CD14-positive monocyte (primary cell): ENCODE measurements at regions not wholly inside any gene's neighbourhood (a gene's known extent, or its start where the extent isn't known, plus 50 kb on each side); places are given as distances from the start of the nearest gene placed in this dataset.

Experiments
- DNase-seq, 3 donors: peaks; one replicate each; pipeline ENCODE4 v3.0.0-alpha.2; 2011 to 2022
- H2AFZ ChIP-seq: 2 replicates; pipeline ENCODE4 v1.6.0; 2012; ENCODE audit warnings: mild to moderate bottlenecking, low read depth, low read length, inconsistent platforms; ENCODE audit not compliant: insufficient read depth, poor library complexity, severe bottlenecking
- H3K27ac ChIP-seq, 2 donors: 1 replicate in 1 of 2; 2 replicates in 1 of 2; pipeline ENCODE4 v1.5.1; 2012 to 2013; ENCODE audit warnings: low read length in 2 of 2, control low read depth in 1 of 2, inconsistent platforms in 1 of 2, low read depth in 1 of 2, mild to moderate bottlenecking in 1 of 2
- H3K27me3 ChIP-seq, 2 donors: one replicate each; pipeline versions ENCODE4 v1.6.0 to v1.6.1; 2011 to 2013; ENCODE audit warnings: low read length in 2 of 2; ENCODE audit not compliant: control insufficient read depth in 2 of 2, insufficient read depth in 2 of 2
- H3K36me3 ChIP-seq, 2 donors: replicated peaks in 1 of 2; 1 replicate in 1 of 2; 2 replicates in 1 of 2; pipeline versions ENCODE4 v1.5.1 to v1.6.1; 2012 to 2013; ENCODE audit warnings: low read length in 2 of 2, control low read depth in 1 of 2, inconsistent platforms in 1 of 2, mild to moderate bottlenecking in 1 of 2; ENCODE audit not compliant: insufficient read depth in 2 of 2, control insufficient read depth in 1 of 2
- H3K4me1 ChIP-seq, 2 donors: 1 replicate in 1 of 2; 2 replicates in 1 of 2; pipeline versions ENCODE4 v1.5.1 to v1.6.1; 2012 to 2013; ENCODE audit warnings: low read length in 2 of 2, control low read depth in 1 of 2, inconsistent platforms in 1 of 2, mild to moderate bottlenecking in 1 of 2, moderate library complexity in 1 of 2; ENCODE audit not compliant: insufficient read depth in 2 of 2, control insufficient read depth in 1 of 2
- H3K4me2 ChIP-seq: replicated peaks from 2 replicates; pipeline ENCODE3; 2012; ENCODE audit warnings: low read length, moderate library complexity, mild to moderate bottlenecking; ENCODE audit not compliant: poor library complexity, severe bottlenecking; ENCODE audit errors: extremely low read depth
- H3K4me3 ChIP-seq, 3 experiments: fragments of 200-600 bp in 1 of 3; sonication (generic) in 1 of 3; replicated peaks in 1 of 3; 1 replicate in 2 of 3; 2 replicates in 1 of 3; pipeline ENCODE4 v1.5.1; 2011 to 2013; ENCODE audit warnings: low read length in 3 of 3, mild to moderate bottlenecking in 3 of 3, control low read depth in 2 of 3, low read depth in 2 of 3, inconsistent platforms in 1 of 3, moderate library complexity in 1 of 3
- H3K79me2 ChIP-seq: 2 replicates; pipeline ENCODE4 v1.6.0; 2012; ENCODE audit warnings: mild to moderate bottlenecking, control low read depth, inconsistent platforms, low read length, moderate library complexity; ENCODE audit not compliant: insufficient read depth
- H3K9ac ChIP-seq: 2 replicates; pipeline ENCODE4 v1.6.0; 2017; ENCODE audit warnings: low read length, mild to moderate bottlenecking; ENCODE audit not compliant: insufficient read depth, poor library complexity, severe bottlenecking
- H3K9me3 ChIP-seq, 2 donors: replicated peaks in 1 of 2; 1 replicate in 1 of 2; 2 replicates in 1 of 2; pipeline versions ENCODE4 v1.5.1 to v1.6.1; 2012 to 2013; ENCODE audit warnings: low read length in 2 of 2, control low read depth in 1 of 2; ENCODE audit not compliant: control insufficient read depth in 1 of 2, insufficient read depth in 1 of 2
- H4K20me1 ChIP-seq: 2 replicates; pipeline ENCODE4 v1.6.0; 2012; ENCODE audit warnings: mild to moderate bottlenecking, low read length, control low read depth, moderate library complexity; ENCODE audit not compliant: insufficient read depth
- H3K27ac Mint-ChIP-seq, 7 donors: one replicate each; pipeline ENCODE4 v1.8.0; 2020; ENCODE audit warnings: mild to moderate bottlenecking in 7 of 7, mixed read lengths in 7 of 7, moderate library complexity in 6 of 7, inconsistent platforms in 2 of 7
- H3K27me3 Mint-ChIP-seq, 3 donors: one replicate each; pipeline ENCODE4 v1.8.0; 2021 to 2022; ENCODE audit warnings: low read depth in 3 of 3, mild to moderate bottlenecking in 3 of 3, mixed read lengths in 3 of 3, moderate library complexity in 3 of 3, inconsistent platforms in 1 of 3
- H3K36me3 Mint-ChIP-seq, 2 donors: one replicate each; pipeline ENCODE4 v1.8.0; 2020; ENCODE audit warnings: mixed read lengths in 2 of 2, inconsistent platforms in 1 of 2, mild to moderate bottlenecking in 1 of 2
- H3K4me1 Mint-ChIP-seq: one replicate; pipeline ENCODE4 v1.8.0; 2020; ENCODE audit warnings: mild to moderate bottlenecking, mixed read lengths
- H3K4me3 Mint-ChIP-seq, 2 donors: one replicate each; pipeline ENCODE4 v1.8.0; 2020; ENCODE audit warnings: mild to moderate bottlenecking in 2 of 2, mixed read lengths in 2 of 2, moderate library complexity in 1 of 2
- H3K9me3 Mint-ChIP-seq, 7 donors: one replicate each; pipeline ENCODE4 v1.8.0; 2020 to 2022; ENCODE audit warnings: mixed read lengths in 7 of 7, mild to moderate bottlenecking in 6 of 7, moderate library complexity in 6 of 7, inconsistent platforms in 2 of 7
- WGBS: methylation state at CpG from one replicate; pipeline ENCODE4 v1.1.5; 2013; ENCODE audit warnings: missing lambda C conversion rate; ENCODE audit not compliant: insufficient coverage; 5-methylcytosine and 5-hydroxymethylcytosine counted together
- intact Hi-C, 2 donors: fragments of 100-400 bp; cut with micrococcal nuclease; formaldehyde crosslinking; loops; one replicate each; pipeline versions ENCODE4 v1.15.0 to v1.15.1; 2023
- TF ChIP-seq, protein P1 (sequence below): fragments of 200-600 bp; IDR thresholded peaks from one replicate; pipeline ENCODE4 v1.8.0; 2022; ENCODE audit warnings: antibody characterized with exemption, mild to moderate bottlenecking

DNA sequence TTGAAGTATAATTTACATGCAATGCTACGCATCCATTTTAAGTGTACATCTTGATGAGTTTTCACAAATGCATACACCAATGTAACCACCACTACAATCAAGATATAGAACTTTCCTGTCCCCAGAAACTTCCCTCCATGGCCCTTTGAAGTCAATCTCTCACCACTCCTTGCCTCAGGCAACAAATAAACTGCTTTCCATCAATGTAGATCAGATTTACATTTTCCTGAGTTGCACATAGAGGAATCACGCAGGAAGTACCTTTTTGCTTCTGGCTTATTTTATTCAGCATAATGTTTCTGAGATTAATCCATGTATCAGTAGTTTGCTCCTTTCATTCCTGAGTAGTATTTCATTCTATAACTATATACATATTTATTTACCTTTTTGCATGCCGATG lies 59.6 kb upstream of the NNAT start:
- Mint-ChIP-seq H3K4me3 (no peak overlapping the region), H3K27ac (no peak overlapping the region), H3K4me1 (no peaks in the 10 kb centered on the region), H3K27me3 (peaks cover 8 to 15% (median 11%) of the 10 kb centered on the region in 3 donors), H3K9me3 (peaks cover 13 to 39% (median 29%) of the 10 kb centered on the region in 7 donors), H3K36me3 (no peaks in the 10 kb centered on the region)
- no peak overlapping the region for H3K4me2 ChIP-seq
- TF ChIP-seq, protein P1, sequence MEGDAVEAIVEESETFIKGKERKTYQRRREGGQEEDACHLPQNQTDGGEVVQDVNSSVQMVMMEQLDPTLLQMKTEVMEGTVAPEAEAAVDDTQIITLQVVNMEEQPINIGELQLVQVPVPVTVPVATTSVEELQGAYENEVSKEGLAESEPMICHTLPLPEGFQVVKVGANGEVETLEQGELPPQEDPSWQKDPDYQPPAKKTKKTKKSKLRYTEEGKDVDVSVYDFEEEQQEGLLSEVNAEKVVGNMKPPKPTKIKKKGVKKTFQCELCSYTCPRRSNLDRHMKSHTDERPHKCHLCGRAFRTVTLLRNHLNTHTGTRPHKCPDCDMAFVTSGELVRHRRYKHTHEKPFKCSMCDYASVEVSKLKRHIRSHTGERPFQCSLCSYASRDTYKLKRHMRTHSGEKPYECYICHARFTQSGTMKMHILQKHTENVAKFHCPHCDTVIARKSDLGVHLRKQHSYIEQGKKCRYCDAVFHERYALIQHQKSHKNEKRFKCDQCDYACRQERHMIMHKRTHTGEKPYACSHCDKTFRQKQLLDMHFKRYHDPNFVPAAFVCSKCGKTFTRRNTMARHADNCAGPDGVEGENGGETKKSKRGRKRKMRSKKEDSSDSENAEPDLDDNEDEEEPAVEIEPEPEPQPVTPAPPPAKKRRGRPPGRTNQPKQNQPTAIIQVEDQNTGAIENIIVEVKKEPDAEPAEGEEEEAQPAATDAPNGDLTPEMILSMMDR, result no peak
- no peaks in the 10 kb centered on the region for H4K20me1 ChIP-seq
- H3K36me3 ChIP-seq, result no peaks in the 10 kb centered on the region
- H3K4me1 ChIP-seq, result no peaks in the 10 kb centered on the region
- H3K9me3 ChIP-seq, result peaks cover 0 to 21% of the 10 kb centered on the region in 2 donors
- peaks cover 0 to 3% of the 10 kb centered on the region in 2 donors for H3K27me3 ChIP-seq
- no peak for DNase-seq
- H3K79me2 ChIP-seq, result no peaks in the 10 kb centered on the region
- no peak overlapping the region for H3K9ac ChIP-seq
- no peak overlapping the region for H3K27ac ChIP-seq
- no CpG with 5 or more reads among the region's 3 CpGs for WGBS
- no peak overlapping the region for H2AFZ ChIP-seq
- H3K4me3 ChIP-seq, result no peak overlapping the region
- intact Hi-C loops, result no loop called here

DNA sequence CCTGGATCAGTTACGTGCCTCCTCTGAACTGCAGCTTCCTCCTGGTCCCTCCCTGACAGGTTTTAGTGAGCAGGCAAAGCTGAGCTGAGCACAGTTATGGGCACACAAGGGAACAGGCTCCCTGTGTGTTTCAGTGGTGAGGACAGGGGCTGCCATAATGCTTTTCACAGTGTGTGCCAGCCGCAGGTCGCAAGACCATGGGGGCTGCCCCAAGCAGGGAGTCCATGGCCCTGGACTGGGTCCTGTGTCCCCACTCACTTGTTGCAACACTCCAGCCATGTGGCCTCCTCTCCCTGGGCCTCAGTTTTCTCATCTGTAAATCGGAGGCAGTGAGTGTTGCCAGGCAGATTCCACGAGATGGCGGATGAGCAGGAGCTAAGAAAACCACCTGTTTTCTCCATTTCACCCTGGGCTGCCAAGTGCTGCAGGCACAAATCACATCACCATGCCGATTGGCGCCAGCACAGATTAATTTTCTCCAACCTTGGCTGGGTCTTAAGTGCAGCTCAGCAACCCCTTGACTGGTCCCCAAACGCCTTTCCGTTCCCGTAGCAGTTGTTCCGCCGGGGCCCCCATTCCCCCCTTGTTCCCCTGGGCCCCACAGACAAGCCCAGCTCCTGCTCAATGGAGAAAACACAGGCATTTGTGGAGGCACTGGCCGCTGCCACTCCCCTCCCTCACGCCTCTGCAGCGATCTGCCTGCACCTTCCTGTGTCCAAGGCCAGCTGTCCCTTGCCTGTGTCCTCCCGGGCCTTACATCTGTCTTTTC lies 57.1 kb upstream of the NNAT start:
- no peak overlapping the region for H3K27ac ChIP-seq
- H3K27ac Mint-ChIP-seq, result peak overlapping the region in 1 of 7 donors; percentile 8
- no peak overlapping the region for H3K4me3 Mint-ChIP-seq
- peaks cover 0 to 3% of the 10 kb centered on the region in 2 donors for H3K27me3 ChIP-seq
- H3K4me1 Mint-ChIP-seq, result peaks cover under 1% of the 10 kb centered on the region
- WGBS, result 79% methylated on average over 17 of the region's 17 CpGs
- H3K4me2 ChIP-seq, result no peak overlapping the region
- intact Hi-C loops, result no loop called here
- peaks cover 5 to 20% (median 11%) of the 10 kb centered on the region in 7 donors for H3K9me3 Mint-ChIP-seq
- H3K36me3 ChIP-seq, result no peaks in the 10 kb centered on the region
- no peaks in the 10 kb centered on the region for H3K36me3 Mint-ChIP-seq
- no peaks in the 10 kb centered on the region for H3K4me1 ChIP-seq
- TF ChIP-seq, protein P1, result no peak
- no peaks in the 10 kb centered on the region for H3K79me2 ChIP-seq
- no peak for DNase-seq
- peaks cover 12 to 18% (median 18%) of the 10 kb centered on the region in 3 donors for H3K27me3 Mint-ChIP-seq
- no peaks in the 10 kb centered on the region for H4K20me1 ChIP-seq
- H2AFZ ChIP-seq, result no peak overlapping the region
- no peak overlapping the region for H3K4me3 ChIP-seq
- peaks cover 0 to 8% of the 10 kb centered on the region in 2 donors for H3K9me3 ChIP-seq
- H3K9ac ChIP-seq, result no peak overlapping the region
